Esophagus muscularis mucosa (tissue), 4 donors: ENCODE measurements at regions not wholly inside any gene's neighbourhood (a gene's known extent, or its start where the extent isn't known, plus 50 kb on each side); places are given as distances from the start of the nearest gene placed in this dataset.

Source experiments
- DNase-seq: peaks from one replicate; pipeline ENCODE4 v3.0.0-alpha.2; 2017; ENCODE audit errors: extremely low spot score
- H3K27ac ChIP-seq, 4 donors: fragments of 200-600 bp; sonication (generic); replicated peaks in 1 of 4; 1 replicate in 3 of 4; 2 replicates in 1 of 4; pipeline ENCODE4 v1.5.1; 2016 to 2019; ENCODE audit warnings: mild to moderate bottlenecking in 1 of 4
- H3K27me3 ChIP-seq, 4 donors: fragments of 200-600 bp; sonication (generic); one replicate each; pipeline versions ENCODE4 v1.5.1 to v1.6.0; 2016 to 2019
- H3K36me3 ChIP-seq, 4 donors: fragments of 200-600 bp; sonication (generic); one replicate each; pipeline ENCODE4 v1.5.1; 2016 to 2019
- H3K4me1 ChIP-seq, 4 donors: fragments of 200-600 bp; sonication (generic); one replicate each; pipeline ENCODE4 v1.5.1; 2016 to 2019
- H3K4me3 ChIP-seq, 4 donors: fragments of 200-600 bp; sonication (generic); 1 replicate in 2 of 4; 2 replicates in 2 of 4; pipeline ENCODE4 v1.5.1; 2016 to 2019; ENCODE audit warnings: mild to moderate bottlenecking in 4 of 4, moderate library complexity in 1 of 4
- H3K9me3 ChIP-seq, 4 donors: fragments of 200-600 bp; sonication (generic); 1 replicate in 3 of 4; 2 replicates in 1 of 4; pipeline ENCODE4 v1.5.1; 2016 to 2019
- EP300 ChIP-seq: sonication (generic); formaldehyde crosslinking; IDR thresholded peaks from one replicate; pipeline ENCODE4 v1.6.1; 2017; ENCODE audit warnings: antibody characterized with exemption
- POLR2A ChIP-seq: fragments of 450-650 bp; IDR thresholded peaks from one replicate; pipeline ENCODE4 v1.6.1; 2017; ENCODE audit warnings: antibody characterized with exemption, moderate library complexity, mild to moderate bottlenecking, low read depth
- POLR2AphosphoS5 ChIP-seq, 2 donors: sonication (generic); formaldehyde crosslinking; IDR thresholded peaks; one replicate each; pipeline ENCODE4 v1.6.1; 2017; ENCODE audit warnings: antibody characterized with exemption in 2 of 2
- WGBS: methylation state at CpG from one replicate; pipeline ENCODE4 v1.1.5; 2018; 5-methylcytosine and 5-hydroxymethylcytosine counted together
- intact Hi-C: fragments of 100-400 bp; cut with DNase I; formaldehyde crosslinking; loops from one replicate; pipeline ENCODE4 v1.15.1; 2023
- TF ChIP-seq, protein P1 (sequence below), 3 experiments: fragments of 200-600 bp in 2 of 3; fragments of 450-650 bp in 1 of 3; sonication (generic) in 2 of 3; IDR thresholded peaks; one replicate each; pipeline ENCODE4 v1.5.1; 2017 to 2019; ENCODE audit warnings: antibody characterized with exemption in 3 of 3, mild to moderate bottlenecking in 2 of 3, moderate library complexity in 1 of 3

DNA sequence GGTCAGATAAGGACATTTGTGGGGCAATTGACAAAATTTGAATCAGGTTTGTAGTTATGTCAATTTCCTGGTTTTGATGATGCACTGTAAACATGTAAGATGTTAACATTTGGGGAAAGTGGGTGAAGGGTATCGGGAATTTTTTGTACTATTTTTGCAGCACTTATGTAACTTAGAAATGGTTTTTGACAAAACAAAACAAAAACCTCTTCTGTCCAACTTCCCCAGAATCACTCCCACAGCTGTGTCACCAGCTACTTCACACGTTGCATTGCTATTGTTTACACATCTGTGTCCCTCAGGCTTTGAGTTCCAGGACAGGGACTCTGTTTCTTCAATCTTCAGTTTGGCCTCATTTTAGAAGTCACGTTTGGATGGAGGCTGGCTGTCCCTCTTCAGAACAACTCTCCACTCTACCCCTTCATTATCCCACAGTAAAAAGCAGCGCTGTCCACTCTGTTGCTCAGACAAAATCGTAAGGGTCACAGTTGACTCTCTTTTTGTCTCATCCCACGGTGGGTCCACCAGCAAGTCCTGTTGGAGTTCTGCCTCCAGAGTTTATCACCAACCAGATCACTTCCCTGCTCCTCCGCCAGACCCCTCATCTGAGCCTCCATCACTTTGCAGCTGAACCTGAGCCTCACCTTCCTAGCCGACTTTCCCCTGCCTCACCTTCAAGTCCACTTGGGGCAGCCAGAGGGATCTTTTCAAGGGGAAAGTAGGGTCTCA, 63.2 kb downstream of the NENF start:
- TF ChIP-seq EP300 (no peak), POLR2AphosphoS5 (IDR thresholded peaks at IDR 0.05) (no peak)
- TF ChIP-seq, protein P1, sequence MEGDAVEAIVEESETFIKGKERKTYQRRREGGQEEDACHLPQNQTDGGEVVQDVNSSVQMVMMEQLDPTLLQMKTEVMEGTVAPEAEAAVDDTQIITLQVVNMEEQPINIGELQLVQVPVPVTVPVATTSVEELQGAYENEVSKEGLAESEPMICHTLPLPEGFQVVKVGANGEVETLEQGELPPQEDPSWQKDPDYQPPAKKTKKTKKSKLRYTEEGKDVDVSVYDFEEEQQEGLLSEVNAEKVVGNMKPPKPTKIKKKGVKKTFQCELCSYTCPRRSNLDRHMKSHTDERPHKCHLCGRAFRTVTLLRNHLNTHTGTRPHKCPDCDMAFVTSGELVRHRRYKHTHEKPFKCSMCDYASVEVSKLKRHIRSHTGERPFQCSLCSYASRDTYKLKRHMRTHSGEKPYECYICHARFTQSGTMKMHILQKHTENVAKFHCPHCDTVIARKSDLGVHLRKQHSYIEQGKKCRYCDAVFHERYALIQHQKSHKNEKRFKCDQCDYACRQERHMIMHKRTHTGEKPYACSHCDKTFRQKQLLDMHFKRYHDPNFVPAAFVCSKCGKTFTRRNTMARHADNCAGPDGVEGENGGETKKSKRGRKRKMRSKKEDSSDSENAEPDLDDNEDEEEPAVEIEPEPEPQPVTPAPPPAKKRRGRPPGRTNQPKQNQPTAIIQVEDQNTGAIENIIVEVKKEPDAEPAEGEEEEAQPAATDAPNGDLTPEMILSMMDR (IDR thresholded peaks at IDR 0.05): no peak
- no peaks in the 10 kb centered on the region for H3K4me1 ChIP-seq
- no peak for DNase-seq
- H3K27me3 ChIP-seq: no peaks in the 10 kb centered on the region
- H3K27ac ChIP-seq: no peak overlapping the region
- no peaks in the 10 kb centered on the region for H3K9me3 ChIP-seq
- H3K36me3 ChIP-seq: no peaks in the 10 kb centered on the region
- intact Hi-C loops: no loop called here
- H3K4me3 ChIP-seq: no peak overlapping the region
- WGBS: 75% methylated on average over 8 of the region's 8 CpGs

- TF ChIP-seq POLR2AphosphoS5 (IDR thresholded peaks at IDR 0.05) (no peak), EP300 (no peak), POLR2A (no peak)
- TF ChIP-seq, protein P1 (IDR thresholded peaks at IDR 0.05): no peak
- intact Hi-C loops: no loop called here
- Histone ChIP-seq H3K27ac (no peak overlapping the region), H3K9me3 (no peaks in the 10 kb centered on the region), H3K4me3 (no peak overlapping the region), H3K4me1 (no peaks in the 10 kb centered on the region), H3K36me3 (no peaks in the 10 kb centered on the region), H3K27me3 (no peaks in the 10 kb centered on the region)
- 90% methylated on average over 4 of the region's 4 CpGs for WGBS
- DNase-seq: no peak
These were observed 64.0 kb downstream of the NENF start for GRCh38 chr1:212496682-212497081.

DNA sequence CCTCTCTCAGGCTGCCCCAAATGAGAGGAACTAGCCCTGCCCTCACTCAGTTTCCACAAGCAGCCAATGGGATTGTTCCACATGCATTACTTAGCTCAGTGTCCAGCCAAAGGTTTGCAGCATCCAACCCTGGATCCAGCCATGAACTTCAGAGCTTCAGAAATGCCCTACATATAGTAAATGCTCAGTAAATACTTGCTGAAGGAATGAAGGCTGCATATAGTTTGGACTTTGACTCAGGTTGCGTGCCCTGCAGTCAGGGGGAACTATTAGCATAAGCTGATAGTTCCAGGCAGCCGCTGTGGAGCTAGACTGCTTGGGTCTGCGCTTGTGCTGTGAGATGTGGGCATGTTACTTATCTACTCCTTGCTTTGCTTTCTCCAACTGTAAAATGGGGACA, 64.8 kb downstream of the NENF start:
- Histone ChIP-seq H3K9me3 (no peaks in the 10 kb centered on the region), H3K36me3 (no peaks in the 10 kb centered on the region), H3K27me3 (no peaks in the 10 kb centered on the region), H3K4me3 (no peak overlapping the region), H3K4me1 (no peaks in the 10 kb centered on the region), H3K27ac (no peak overlapping the region)
- DNase-seq: no peak
- intact Hi-C loops: no loop called here
- TF ChIP-seq POLR2A (no peak), EP300 (no peak), POLR2AphosphoS5 (IDR thresholded peaks at IDR 0.05) (no peak)
- TF ChIP-seq, protein P1 (IDR thresholded peaks at IDR 0.05): no peak
- WGBS: 92% methylated on average over 2 of the region's 3 CpGs

DNA sequence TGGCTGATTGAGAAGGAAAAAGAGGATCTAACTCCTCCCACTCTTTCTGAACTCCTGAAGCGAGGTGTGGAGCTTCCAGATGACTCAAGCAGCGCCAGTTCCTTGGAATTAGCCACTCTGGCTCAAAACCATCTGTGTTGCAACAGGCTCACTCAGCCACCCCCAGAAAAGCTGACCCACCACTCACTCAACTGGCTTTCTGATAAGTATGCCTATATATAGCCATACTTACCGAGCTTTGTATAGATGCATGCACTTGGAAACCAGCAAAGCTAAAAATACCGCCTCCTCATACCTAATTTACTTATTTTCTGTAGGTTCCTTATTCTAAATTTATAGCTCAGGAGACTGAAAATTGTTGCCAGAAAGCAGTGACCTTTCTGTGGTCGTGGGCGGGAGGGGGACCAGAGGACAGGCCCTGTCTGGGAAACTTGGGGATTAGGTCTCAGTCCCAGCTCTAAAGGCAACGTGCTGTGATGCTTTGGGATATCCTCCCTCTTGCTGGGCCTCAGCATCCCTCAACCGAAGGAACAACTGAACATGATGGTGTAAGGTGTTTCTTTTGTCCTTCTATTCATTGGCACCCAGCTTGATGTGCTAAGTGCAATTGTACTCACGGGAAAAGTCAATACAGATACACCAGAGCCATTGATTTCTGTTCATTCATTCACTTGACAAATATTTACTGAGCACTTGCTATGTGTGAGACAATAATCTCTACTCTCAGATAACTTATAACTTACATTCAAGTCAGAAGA, 65.7 kb downstream of the NENF start:
- TF ChIP-seq, protein P1 (IDR thresholded peaks at IDR 0.05): no peak
- TF ChIP-seq POLR2AphosphoS5 (IDR thresholded peaks at IDR 0.05) (no peak), POLR2A (no peak), EP300 (no peak)
- Histone ChIP-seq H3K27ac (no peak overlapping the region), H3K9me3 (no peaks in the 10 kb centered on the region), H3K4me1 (no peaks in the 10 kb centered on the region), H3K4me3 (no peak overlapping the region), H3K36me3 (no peaks in the 10 kb centered on the region), H3K27me3 (no peaks in the 10 kb centered on the region)
- 82% methylated on average over 9 of the region's 9 CpGs for WGBS
- no peak for DNase-seq
- intact Hi-C loops: no loop called here
